SK-N-SH treated with all-trans-retinoic acid at 6 μM for 48 hours (cell line): ENCODE measurements at regions not wholly inside any gene's neighbourhood (a gene's known extent, or its start where the extent isn't known, plus 50 kb on each side); places are given as distances from the start of the nearest gene placed in this dataset.

Source experiments
- ATAC-seq: fragments of 200-7000 bp; cut with Tn5 transposase; 3 replicates; pipeline ENCODE4 v1.9.1; 2020; ENCODE audit warnings: mild to moderate bottlenecking, moderate library complexity
- ARNTL ChIP-seq: fragments of 450-650 bp; formaldehyde crosslinking; IDR thresholded peaks from 2 replicates; pipeline ENCODE4 v1.5.0; 2020; ENCODE audit warnings: low read depth, mild to moderate bottlenecking, moderate library complexity, borderline replicate concordance
- BACH2 ChIP-seq: fragments of 250-450 bp; sonication (Bioruptor Pico); IDR thresholded peaks from 2 replicates; pipeline ENCODE4 v1.9.0; 2021; ENCODE audit warnings: mild to moderate bottlenecking, borderline replicate concordance
- CREB5 ChIP-seq: fragments of 250-450 bp; sonication (Bioruptor Pico); IDR thresholded peaks from 2 replicates; pipeline ENCODE4 v1.5.1; 2020; ENCODE audit warnings: low read depth, mild to moderate bottlenecking, moderate library complexity
- CSDC2 ChIP-seq: fragments of 250-450 bp; sonication (Bioruptor Pico); IDR thresholded peaks from 2 replicates; pipeline ENCODE4 v1.5.0; 2020; ENCODE audit warnings: mild to moderate bottlenecking, moderate library complexity
- CSRNP3 ChIP-seq: fragments of 250-450 bp; sonication (Bioruptor Pico); IDR thresholded peaks from 2 replicates; pipeline ENCODE4 v1.5.1; 2021; ENCODE audit warnings: mild to moderate bottlenecking, moderate library complexity
- ESRRG ChIP-seq: fragments of 250-450 bp; sonication (Bioruptor Pico); IDR thresholded peaks from 2 replicates; pipeline ENCODE4 v1.6.1; 2021; ENCODE audit warnings: mild to moderate bottlenecking
- ISL1 ChIP-seq: fragments of 250-450 bp; sonication (Bioruptor Pico); IDR thresholded peaks from 2 replicates; pipeline ENCODE4 v2.1.2; 2022; ENCODE audit warnings: mild to moderate bottlenecking, moderate library complexity
- OSR1 ChIP-seq: fragments of 250-450 bp; sonication (Bioruptor Pico); IDR thresholded peaks from 2 replicates; pipeline ENCODE4 v1.8.0; 2022; ENCODE audit warnings: moderate library complexity, mild to moderate bottlenecking, inconsistent platforms
- PATZ1 ChIP-seq: fragments of 250-450 bp; sonication (Bioruptor Pico); IDR thresholded peaks from 2 replicates; pipeline ENCODE4 v1.8.0; 2020; ENCODE audit warnings: mild to moderate bottlenecking, moderate library complexity, borderline replicate concordance
- POU6F1 ChIP-seq: fragments of 250-450 bp; sonication (Bioruptor Pico); IDR thresholded peaks from 2 replicates; pipeline ENCODE4 v1.8.0; 2021; ENCODE audit warnings: low read depth, mild to moderate bottlenecking, moderate library complexity, borderline replicate concordance
- RARB ChIP-seq: fragments of 250-450 bp; sonication (Bioruptor Pico); IDR thresholded peaks from 2 replicates; pipeline ENCODE4 v1.8.0; 2021; ENCODE audit warnings: mild to moderate bottlenecking, moderate library complexity
- SNAI2 ChIP-seq: fragments of 250-450 bp; sonication (Bioruptor Pico); IDR thresholded peaks from 2 replicates; pipeline ENCODE4 v1.5.0; 2020; ENCODE audit warnings: mild to moderate bottlenecking, moderate library complexity
- TCF4 ChIP-seq: fragments of 250-450 bp; sonication (Bioruptor Pico); IDR thresholded peaks from 2 replicates; pipeline ENCODE4 v1.8.0; 2021; ENCODE audit warnings: mild to moderate bottlenecking, moderate library complexity, borderline replicate concordance
- ZC3H10 ChIP-seq: fragments of 250-450 bp; sonication (Bioruptor Pico); IDR thresholded peaks from 2 replicates; pipeline ENCODE4 v1.5.1; 2021; ENCODE audit warnings: mild to moderate bottlenecking, moderate library complexity
- ZFP3 ChIP-seq: fragments of 250-450 bp; sonication (Bioruptor Pico); IDR thresholded peaks from 2 replicates; pipeline ENCODE4 v1.5.0; 2020; ENCODE audit warnings: mild to moderate bottlenecking, moderate library complexity
- ZFP30 ChIP-seq: fragments of 450-650 bp; formaldehyde crosslinking; IDR thresholded peaks from 2 replicates; pipeline ENCODE4 v1.5.0; 2022; ENCODE audit warnings: mild to moderate bottlenecking, moderate library complexity
- ZNF565 ChIP-seq: fragments of 450-650 bp; formaldehyde crosslinking; conservative IDR thresholded peaks from 2 replicates; pipeline ENCODE4 v1.5.0; 2020; ENCODE audit warnings: low read depth, mild to moderate bottlenecking, moderate library complexity
- ZNF70 ChIP-seq: fragments of 450-650 bp; formaldehyde crosslinking; IDR thresholded peaks from 2 replicates; pipeline ENCODE4 v1.5.0; 2020; ENCODE audit warnings: mild to moderate bottlenecking, moderate library complexity
- ZNF8 ChIP-seq: fragments of 450-650 bp; formaldehyde crosslinking; IDR thresholded peaks from 2 replicates; pipeline ENCODE4 v1.5.0; 2020; ENCODE audit warnings: mild to moderate bottlenecking, moderate library complexity
- TF ChIP-seq, protein P1 (sequence below): fragments of 250-450 bp; sonication (Bioruptor Pico); IDR thresholded peaks from 2 replicates; pipeline ENCODE4 v1.5.0; 2020; ENCODE audit warnings: mild to moderate bottlenecking, moderate library complexity

GRCh38 chr10:109418795-109419194 lies 504.5 kb downstream of the XPNPEP1 start:
- no peak for ATAC-seq

DNA sequence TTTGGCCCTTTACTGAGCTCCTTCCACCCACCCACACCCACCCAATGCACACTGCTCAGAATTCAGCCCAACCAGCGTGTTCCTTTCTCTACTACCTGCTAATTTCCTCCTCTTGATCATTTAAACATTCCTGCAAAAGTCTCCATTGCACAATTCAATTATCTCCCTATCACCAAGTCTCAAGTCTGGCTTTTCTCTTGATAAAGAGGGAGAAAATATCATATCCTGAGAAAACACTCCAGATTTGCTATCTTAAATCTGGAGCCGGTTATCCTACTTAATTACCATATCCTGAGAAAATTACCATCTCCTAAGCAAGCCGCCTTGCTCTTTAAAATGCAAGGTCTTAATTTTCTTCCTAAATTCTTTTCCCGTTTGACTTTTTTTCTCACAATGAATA lies 505.5 kb downstream of the XPNPEP1 start:
- no peak for ATAC-seq
- TF ChIP-seq SNAI2 (CRISPR knock-in tag), result no peak
- no peak for TF ChIP-seq ZFP3 (CRISPR knock-in tag)
- TF ChIP-seq ESRRG, result no peak
- TF ChIP-seq OSR1 (CRISPR knock-in tag), result no peak
- TF ChIP-seq ZNF70 (CRISPR knock-in tag), result no peak
- no peak for TF ChIP-seq RARB (CRISPR knock-in tag)
- TF ChIP-seq, protein P1, sequence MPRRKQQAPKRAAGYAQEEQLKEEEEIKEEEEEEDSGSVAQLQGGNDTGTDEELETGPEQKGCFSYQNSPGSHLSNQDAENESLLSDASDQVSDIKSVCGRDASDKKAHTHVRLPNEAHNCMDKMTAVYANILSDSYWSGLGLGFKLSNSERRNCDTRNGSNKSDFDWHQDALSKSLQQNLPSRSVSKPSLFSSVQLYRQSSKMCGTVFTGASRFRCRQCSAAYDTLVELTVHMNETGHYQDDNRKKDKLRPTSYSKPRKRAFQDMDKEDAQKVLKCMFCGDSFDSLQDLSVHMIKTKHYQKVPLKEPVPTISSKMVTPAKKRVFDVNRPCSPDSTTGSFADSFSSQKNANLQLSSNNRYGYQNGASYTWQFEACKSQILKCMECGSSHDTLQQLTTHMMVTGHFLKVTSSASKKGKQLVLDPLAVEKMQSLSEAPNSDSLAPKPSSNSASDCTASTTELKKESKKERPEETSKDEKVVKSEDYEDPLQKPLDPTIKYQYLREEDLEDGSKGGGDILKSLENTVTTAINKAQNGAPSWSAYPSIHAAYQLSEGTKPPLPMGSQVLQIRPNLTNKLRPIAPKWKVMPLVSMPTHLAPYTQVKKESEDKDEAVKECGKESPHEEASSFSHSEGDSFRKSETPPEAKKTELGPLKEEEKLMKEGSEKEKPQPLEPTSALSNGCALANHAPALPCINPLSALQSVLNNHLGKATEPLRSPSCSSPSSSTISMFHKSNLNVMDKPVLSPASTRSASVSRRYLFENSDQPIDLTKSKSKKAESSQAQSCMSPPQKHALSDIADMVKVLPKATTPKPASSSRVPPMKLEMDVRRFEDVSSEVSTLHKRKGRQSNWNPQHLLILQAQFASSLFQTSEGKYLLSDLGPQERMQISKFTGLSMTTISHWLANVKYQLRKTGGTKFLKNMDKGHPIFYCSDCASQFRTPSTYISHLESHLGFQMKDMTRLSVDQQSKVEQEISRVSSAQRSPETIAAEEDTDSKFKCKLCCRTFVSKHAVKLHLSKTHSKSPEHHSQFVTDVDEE (CRISPR knock-in tag), result no peak
- no peak for TF ChIP-seq ZC3H10 (CRISPR knock-in tag)
- no peak for TF ChIP-seq ZFP30 (CRISPR knock-in tag)
- no peak for TF ChIP-seq BACH2 (CRISPR knock-in tag)
- no peak for TF ChIP-seq ZNF8
- no peak for TF ChIP-seq CSRNP3 (CRISPR knock-in tag)

More at GRCh38 chr10:109418795-109419194, 504.5 kb downstream of the XPNPEP1 start:
- TF ChIP-seq TCF4 (CRISPR knock-in tag) (no peak), ZNF565 (no peak), CREB5 (CRISPR knock-in tag) (no peak), ARNTL (no peak), ISL1 (CRISPR knock-in tag) (no peak), OSR1 (CRISPR knock-in tag) (no peak), RARB (CRISPR knock-in tag) (no peak), CSRNP3 (CRISPR knock-in tag) (no peak), ZNF70 (CRISPR knock-in tag) (no peak), ESRRG (no peak), PATZ1 (CRISPR knock-in tag) (no peak), POU6F1 (CRISPR knock-in tag) (no peak), CSDC2 (CRISPR knock-in tag) (no peak)
- TF ChIP-seq, protein P1 (CRISPR knock-in tag), result no peak
- TF ChIP-seq, all 23 proteins: peak for 0
